Ishikawa (cell line): ENCODE measurements at regions not wholly inside any gene's neighbourhood (a gene's known extent, or its start where the extent isn't known, plus 50 kb on each side); places are given as distances from the start of the nearest gene placed in this dataset.

ENCODE experiments used
- CEBPB ChIP-seq: IDR thresholded peaks from 2 replicates; pipeline ENCODE4 v1.6.1; 2012
- CREB1 ChIP-seq: IDR thresholded peaks from 2 replicates; pipeline ENCODE4 v1.6.1; 2012; ENCODE audit warnings: low read depth
- EGR1 ChIP-seq: IDR thresholded peaks from 2 replicates; pipeline ENCODE4 v1.6.1; 2012
- EP300 ChIP-seq: IDR thresholded peaks from 2 replicates; pipeline ENCODE4 v1.6.1; 2012; ENCODE audit warnings: borderline replicate concordance
- FOXM1 ChIP-seq: IDR thresholded peaks from 2 replicates; pipeline ENCODE4 v1.6.1; 2012; ENCODE audit warnings: low read depth, borderline replicate concordance
- MAX ChIP-seq: IDR thresholded peaks from 2 replicates; pipeline ENCODE4 v1.6.1; 2012
- NFIC ChIP-seq: IDR thresholded peaks from 2 replicates; pipeline ENCODE4 v1.6.1; 2012
- RAD21 ChIP-seq: IDR thresholded peaks from 2 replicates; pipeline ENCODE4 v1.6.1; 2012; ENCODE audit warnings: low read depth
- TAF1 ChIP-seq: IDR thresholded peaks from 2 replicates; pipeline ENCODE4 v1.6.1; 2012; ENCODE audit warnings: low read depth, mild to moderate bottlenecking
- TCF12 ChIP-seq: IDR thresholded peaks from 2 replicates; pipeline ENCODE4 v1.6.1; 2012; ENCODE audit warnings: low read depth
- TEAD4 ChIP-seq: IDR thresholded peaks from 2 replicates; pipeline ENCODE4 v1.6.1; 2012
- USF1 ChIP-seq: IDR thresholded peaks from 2 replicates; pipeline ENCODE4 v1.6.1; 2012
- YY1 ChIP-seq: IDR thresholded peaks from 2 replicates; pipeline ENCODE4 v1.6.1; 2012; ENCODE audit warnings: low read depth
- ZBTB7A ChIP-seq: IDR thresholded peaks from 2 replicates; pipeline ENCODE4 v1.6.1; 2012; ENCODE audit warnings: low read depth
- TF ChIP-seq, protein P1 (sequence below): IDR thresholded peaks from 2 replicates; pipeline ENCODE4 v1.6.1; 2012; ENCODE audit warnings: low read depth, mild to moderate bottlenecking

GRCh38 chr2:145829931-145830330 is 1310.0 kb upstream of the ZEB2 start:
- TF ChIP-seq USF1 (no peak), EP300 (no peak), TAF1 (no peak), RAD21 (no peak), YY1 (no peak), ZBTB7A (no peak), EGR1 (no peak), NFIC (no peak), CREB1 (no peak)
- TF ChIP-seq, protein P1, sequence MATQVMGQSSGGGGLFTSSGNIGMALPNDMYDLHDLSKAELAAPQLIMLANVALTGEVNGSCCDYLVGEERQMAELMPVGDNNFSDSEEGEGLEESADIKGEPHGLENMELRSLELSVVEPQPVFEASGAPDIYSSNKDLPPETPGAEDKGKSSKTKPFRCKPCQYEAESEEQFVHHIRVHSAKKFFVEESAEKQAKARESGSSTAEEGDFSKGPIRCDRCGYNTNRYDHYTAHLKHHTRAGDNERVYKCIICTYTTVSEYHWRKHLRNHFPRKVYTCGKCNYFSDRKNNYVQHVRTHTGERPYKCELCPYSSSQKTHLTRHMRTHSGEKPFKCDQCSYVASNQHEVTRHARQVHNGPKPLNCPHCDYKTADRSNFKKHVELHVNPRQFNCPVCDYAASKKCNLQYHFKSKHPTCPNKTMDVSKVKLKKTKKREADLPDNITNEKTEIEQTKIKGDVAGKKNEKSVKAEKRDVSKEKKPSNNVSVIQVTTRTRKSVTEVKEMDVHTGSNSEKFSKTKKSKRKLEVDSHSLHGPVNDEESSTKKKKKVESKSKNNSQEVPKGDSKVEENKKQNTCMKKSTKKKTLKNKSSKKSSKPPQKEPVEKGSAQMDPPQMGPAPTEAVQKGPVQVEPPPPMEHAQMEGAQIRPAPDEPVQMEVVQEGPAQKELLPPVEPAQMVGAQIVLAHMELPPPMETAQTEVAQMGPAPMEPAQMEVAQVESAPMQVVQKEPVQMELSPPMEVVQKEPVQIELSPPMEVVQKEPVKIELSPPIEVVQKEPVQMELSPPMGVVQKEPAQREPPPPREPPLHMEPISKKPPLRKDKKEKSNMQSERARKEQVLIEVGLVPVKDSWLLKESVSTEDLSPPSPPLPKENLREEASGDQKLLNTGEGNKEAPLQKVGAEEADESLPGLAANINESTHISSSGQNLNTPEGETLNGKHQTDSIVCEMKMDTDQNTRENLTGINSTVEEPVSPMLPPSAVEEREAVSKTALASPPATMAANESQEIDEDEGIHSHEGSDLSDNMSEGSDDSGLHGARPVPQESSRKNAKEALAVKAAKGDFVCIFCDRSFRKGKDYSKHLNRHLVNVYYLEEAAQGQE, result no peak

DNA sequence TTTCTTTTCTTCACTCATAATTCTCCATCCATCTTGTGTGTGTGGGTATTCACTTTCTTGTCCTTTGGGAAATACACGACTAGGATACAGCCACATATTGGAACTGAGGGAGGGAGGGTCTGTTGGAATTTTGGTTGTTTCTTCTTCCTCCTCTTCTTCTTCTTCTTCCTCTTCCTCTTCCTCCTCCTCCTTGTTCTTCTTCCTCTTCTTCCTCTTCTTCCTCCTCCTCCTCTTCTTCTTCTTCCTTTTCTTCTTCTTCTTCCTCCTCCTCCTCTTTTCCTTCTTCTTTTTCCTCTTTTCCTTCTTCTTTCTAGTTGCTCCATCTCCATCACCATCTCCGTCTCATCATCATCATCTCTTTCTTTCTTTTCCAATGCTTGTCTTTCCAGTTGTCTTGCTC is 1307.3 kb upstream of the ZEB2 start:
- TF ChIP-seq TEAD4 (no peak), CREB1 (no peak), FOXM1 (no peak), TAF1 (no peak), NFIC (no peak), USF1 (no peak), TCF12 (no peak), MAX (no peak)
- TF ChIP-seq, protein P1, result no peak

GRCh38 chr2:145824384-145824783 is 1304.5 kb upstream of the ZEB2 start:
- no peak for TF ChIP-seq EP300
- TF ChIP-seq ZBTB7A, result no peak
- TF ChIP-seq TAF1, result no peak
- TF ChIP-seq RAD21, result no peak
- no peak for TF ChIP-seq TCF12
- TF ChIP-seq MAX, result no peak
- TF ChIP-seq CEBPB, result no peak
- no peak for TF ChIP-seq FOXM1
- no peak for TF ChIP-seq NFIC
- TF ChIP-seq EGR1, result no peak
- TF ChIP-seq CREB1, result no peak

DNA sequence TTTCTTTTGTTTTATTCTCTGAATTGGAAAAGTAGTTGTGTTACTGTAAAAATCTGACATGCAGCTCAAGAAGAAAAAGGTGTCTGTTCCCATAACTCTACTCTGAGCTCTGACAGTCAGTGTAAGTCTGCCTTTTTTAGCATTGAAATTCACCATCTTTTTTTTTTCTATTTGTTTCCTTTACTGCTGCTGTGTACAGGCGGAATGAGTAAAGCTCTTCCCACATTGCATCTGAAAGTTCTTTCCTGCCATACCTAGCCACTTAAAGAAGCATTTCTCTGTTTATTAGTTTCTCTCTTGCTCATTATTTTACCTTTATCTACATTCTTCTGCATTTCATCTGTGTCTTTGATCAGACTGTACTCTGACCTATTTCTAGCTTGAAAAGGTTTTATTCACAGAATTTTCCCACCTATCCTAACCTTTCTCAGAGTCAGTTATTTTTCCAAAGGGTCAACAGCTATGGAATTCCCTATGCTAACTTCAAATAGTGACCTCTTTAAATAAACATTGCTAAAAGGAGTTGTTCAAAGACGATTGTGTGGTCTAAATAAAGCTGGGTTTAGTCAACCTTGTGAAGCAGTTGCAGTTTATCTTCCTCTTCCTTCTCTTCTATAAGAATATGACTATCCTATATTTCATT is 1303.1 kb upstream of the ZEB2 start:
- TF ChIP-seq EGR1, result no peak
- TF ChIP-seq TAF1, result no peak
- no peak for TF ChIP-seq FOXM1
- no peak for TF ChIP-seq TEAD4
- no peak for TF ChIP-seq ZBTB7A
- TF ChIP-seq MAX, result no peak
- TF ChIP-seq CREB1, result no peak
- TF ChIP-seq, protein P1, result no peak
- TF ChIP-seq CEBPB, result no peak
- no peak for TF ChIP-seq EP300
- TF ChIP-seq TCF12, result no peak
- TF ChIP-seq USF1, result no peak
- no peak for TF ChIP-seq YY1
- TF ChIP-seq NFIC, result no peak
- no peak for TF ChIP-seq RAD21
